ENCODE measurements at regions not wholly inside any gene's neighbourhood (a gene's known extent, or its start where the extent isn't known, plus 50 kb on each side); places are given as distances from the start of the nearest gene placed in this dataset.

- no peak overlapping the region for H2AFZ ChIP-seq (ENCODE audit: insufficient read depth, low read depth, low read length, poor library complexity, severe bottlenecking)
- Mint-ChIP-seq H3K36me3 (no peaks in the 10 kb centered on the region), H3K9me3 (peaks cover 0 to 19% (median 8%) of the 10 kb centered on the region in 7 donors), H3K27me3 (ENCODE audit: low read depth in 3 of 3) (no peaks in the 10 kb centered on the region), H3K27ac (no peak overlapping the region), H3K4me1 (no peaks in the 10 kb centered on the region), H3K4me3 (no peak overlapping the region)
- intact Hi-C loops (cut with micrococcal nuclease), result no loop called here
- no peaks in the 10 kb centered on the region for H3K79me2 ChIP-seq (ENCODE audit: insufficient read depth, low read length)
- no peak overlapping the region for H3K4me3 ChIP-seq (replicated peaks in 1 of 3; ENCODE audit: low read depth in 2 of 3, low read length in 3 of 3)
- no peaks in the 10 kb centered on the region for H3K4me1 ChIP-seq (ENCODE audit: control insufficient read depth in 1 of 2, insufficient read depth in 2 of 2, low read length in 2 of 2)
- H4K20me1 ChIP-seq (ENCODE audit: insufficient read depth, low read length), result no peaks in the 10 kb centered on the region
- H3K36me3 ChIP-seq (replicated peaks in 1 of 2; ENCODE audit: control insufficient read depth in 1 of 2, insufficient read depth in 2 of 2, low read length in 2 of 2), result no peaks in the 10 kb centered on the region
- no peak for DNase-seq
- TF ChIP-seq, protein P1, sequence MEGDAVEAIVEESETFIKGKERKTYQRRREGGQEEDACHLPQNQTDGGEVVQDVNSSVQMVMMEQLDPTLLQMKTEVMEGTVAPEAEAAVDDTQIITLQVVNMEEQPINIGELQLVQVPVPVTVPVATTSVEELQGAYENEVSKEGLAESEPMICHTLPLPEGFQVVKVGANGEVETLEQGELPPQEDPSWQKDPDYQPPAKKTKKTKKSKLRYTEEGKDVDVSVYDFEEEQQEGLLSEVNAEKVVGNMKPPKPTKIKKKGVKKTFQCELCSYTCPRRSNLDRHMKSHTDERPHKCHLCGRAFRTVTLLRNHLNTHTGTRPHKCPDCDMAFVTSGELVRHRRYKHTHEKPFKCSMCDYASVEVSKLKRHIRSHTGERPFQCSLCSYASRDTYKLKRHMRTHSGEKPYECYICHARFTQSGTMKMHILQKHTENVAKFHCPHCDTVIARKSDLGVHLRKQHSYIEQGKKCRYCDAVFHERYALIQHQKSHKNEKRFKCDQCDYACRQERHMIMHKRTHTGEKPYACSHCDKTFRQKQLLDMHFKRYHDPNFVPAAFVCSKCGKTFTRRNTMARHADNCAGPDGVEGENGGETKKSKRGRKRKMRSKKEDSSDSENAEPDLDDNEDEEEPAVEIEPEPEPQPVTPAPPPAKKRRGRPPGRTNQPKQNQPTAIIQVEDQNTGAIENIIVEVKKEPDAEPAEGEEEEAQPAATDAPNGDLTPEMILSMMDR (IDR thresholded peaks at IDR 0.05), result no peak
- H3K27me3 ChIP-seq (ENCODE audit: control insufficient read depth in 2 of 2, insufficient read depth in 2 of 2, low read length in 2 of 2), result no peaks in the 10 kb centered on the region
- no peak overlapping the region for H3K4me2 ChIP-seq (replicated peaks; ENCODE audit: extremely low read depth, low read length, poor library complexity, severe bottlenecking)
- no peak overlapping the region for H3K9ac ChIP-seq (ENCODE audit: insufficient read depth, low read length, poor library complexity, severe bottlenecking)
- WGBS (ENCODE audit: insufficient coverage), result 80% methylated on average over 2 of the region's 12 CpGs
- H3K27ac ChIP-seq (ENCODE audit: low read depth in 1 of 2, low read length in 2 of 2), result no peak overlapping the region
- H3K9me3 ChIP-seq (replicated peaks in 1 of 2; ENCODE audit: control insufficient read depth in 1 of 2, insufficient read depth in 1 of 2, low read length in 2 of 2), result no peaks in the 10 kb centered on the region
These were observed 73.7 kb downstream of the SPATA31D1 start for GRCh38 chr9:82062245-82062644.

- TF ChIP-seq, protein P1 (IDR thresholded peaks at IDR 0.05), result no peak
- H3K36me3 Mint-ChIP-seq, result no peaks in the 10 kb centered on the region
- Histone ChIP-seq H3K27me3 (ENCODE audit: control insufficient read depth in 2 of 2, insufficient read depth in 2 of 2, low read length in 2 of 2) (no peaks in the 10 kb centered on the region), H2AFZ (ENCODE audit: insufficient read depth, low read depth, low read length, poor library complexity, severe bottlenecking) (no peak overlapping the region), H3K4me1 (ENCODE audit: control insufficient read depth in 1 of 2, insufficient read depth in 2 of 2, low read length in 2 of 2) (no peaks in the 10 kb centered on the region), H3K9ac (ENCODE audit: insufficient read depth, low read length, poor library complexity, severe bottlenecking) (no peak overlapping the region), H3K36me3 (replicated peaks in 1 of 2; ENCODE audit: control insufficient read depth in 1 of 2, insufficient read depth in 2 of 2, low read length in 2 of 2) (no peaks in the 10 kb centered on the region), H3K4me3 (replicated peaks in 1 of 3; ENCODE audit: low read depth in 2 of 3, low read length in 3 of 3) (no peak overlapping the region), H3K79me2 (ENCODE audit: insufficient read depth, low read length) (no peaks in the 10 kb centered on the region), H3K4me2 (replicated peaks; ENCODE audit: extremely low read depth, low read length, poor library complexity, severe bottlenecking) (no peak overlapping the region), H3K9me3 (replicated peaks in 1 of 2; ENCODE audit: control insufficient read depth in 1 of 2, insufficient read depth in 1 of 2, low read length in 2 of 2) (peaks cover 0 to 3% of the 10 kb centered on the region in 2 donors), H4K20me1 (ENCODE audit: insufficient read depth, low read length) (no peaks in the 10 kb centered on the region), H3K27ac (ENCODE audit: low read depth in 1 of 2, low read length in 2 of 2) (no peak overlapping the region)
- no peaks in the 10 kb centered on the region for H3K27me3 Mint-ChIP-seq (ENCODE audit: low read depth in 3 of 3)
- no peak for DNase-seq
- no peak overlapping the region for H3K27ac Mint-ChIP-seq
- no peaks in the 10 kb centered on the region for H3K4me1 Mint-ChIP-seq
- intact Hi-C loops (cut with micrococcal nuclease), result no loop called here
- no peak overlapping the region for H3K4me3 Mint-ChIP-seq
- no CpG with 5 or more reads among the region's 2 CpGs for WGBS (ENCODE audit: insufficient coverage)
- H3K9me3 Mint-ChIP-seq, result peaks cover 0 to 10% (median 2%) of the 10 kb centered on the region in 7 donors
These were observed 85.3 kb downstream of the SPATA31D1 start for GRCh38 chr9:82073551-82074543.

Measured in CD14-positive monocyte (primary cell).